ENCODE measurements at regions not wholly inside any gene's neighbourhood (a gene's known extent, or its start where the extent isn't known, plus 50 kb on each side); places are given as distances from the start of the nearest gene placed in this dataset.

DNA sequence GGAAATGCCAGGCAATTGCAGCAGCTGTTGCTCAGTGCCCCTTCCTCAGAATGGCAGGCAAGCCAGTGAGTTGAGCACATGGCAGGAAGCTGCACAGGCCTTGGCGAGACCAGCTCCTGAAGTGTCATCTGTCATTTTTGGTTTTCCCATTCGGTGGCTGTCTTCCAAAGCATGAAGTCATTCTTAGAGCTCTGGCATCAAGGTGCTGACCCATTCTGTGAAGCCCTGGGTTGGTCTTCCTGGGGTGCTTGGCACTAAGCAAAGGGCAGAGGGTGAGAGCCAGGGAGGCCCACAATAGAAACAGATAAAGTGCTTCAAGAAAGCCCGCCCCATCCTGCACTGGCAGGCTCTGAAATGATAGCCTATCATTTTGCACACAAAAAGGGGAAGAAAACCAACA is 150.5 kb downstream of the VAPA start:
- TF ChIP-seq SPI1 (IDR thresholded peaks at IDR 0.05; ENCODE audit: borderline replicate concordance, low read depth) (no peak), POLR2AphosphoS5 (IDR thresholded peaks at IDR 0.05; ENCODE audit: low read depth) (no peak), GABPA (IDR thresholded peaks at IDR 0.05; ENCODE audit: low read depth) (no peak)
- TF ChIP-seq, protein P1, sequence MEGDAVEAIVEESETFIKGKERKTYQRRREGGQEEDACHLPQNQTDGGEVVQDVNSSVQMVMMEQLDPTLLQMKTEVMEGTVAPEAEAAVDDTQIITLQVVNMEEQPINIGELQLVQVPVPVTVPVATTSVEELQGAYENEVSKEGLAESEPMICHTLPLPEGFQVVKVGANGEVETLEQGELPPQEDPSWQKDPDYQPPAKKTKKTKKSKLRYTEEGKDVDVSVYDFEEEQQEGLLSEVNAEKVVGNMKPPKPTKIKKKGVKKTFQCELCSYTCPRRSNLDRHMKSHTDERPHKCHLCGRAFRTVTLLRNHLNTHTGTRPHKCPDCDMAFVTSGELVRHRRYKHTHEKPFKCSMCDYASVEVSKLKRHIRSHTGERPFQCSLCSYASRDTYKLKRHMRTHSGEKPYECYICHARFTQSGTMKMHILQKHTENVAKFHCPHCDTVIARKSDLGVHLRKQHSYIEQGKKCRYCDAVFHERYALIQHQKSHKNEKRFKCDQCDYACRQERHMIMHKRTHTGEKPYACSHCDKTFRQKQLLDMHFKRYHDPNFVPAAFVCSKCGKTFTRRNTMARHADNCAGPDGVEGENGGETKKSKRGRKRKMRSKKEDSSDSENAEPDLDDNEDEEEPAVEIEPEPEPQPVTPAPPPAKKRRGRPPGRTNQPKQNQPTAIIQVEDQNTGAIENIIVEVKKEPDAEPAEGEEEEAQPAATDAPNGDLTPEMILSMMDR (IDR thresholded peaks at IDR 0.05; ENCODE audit: insufficient read depth, low read length): no peak
- TF ChIP-seq, protein P2, sequence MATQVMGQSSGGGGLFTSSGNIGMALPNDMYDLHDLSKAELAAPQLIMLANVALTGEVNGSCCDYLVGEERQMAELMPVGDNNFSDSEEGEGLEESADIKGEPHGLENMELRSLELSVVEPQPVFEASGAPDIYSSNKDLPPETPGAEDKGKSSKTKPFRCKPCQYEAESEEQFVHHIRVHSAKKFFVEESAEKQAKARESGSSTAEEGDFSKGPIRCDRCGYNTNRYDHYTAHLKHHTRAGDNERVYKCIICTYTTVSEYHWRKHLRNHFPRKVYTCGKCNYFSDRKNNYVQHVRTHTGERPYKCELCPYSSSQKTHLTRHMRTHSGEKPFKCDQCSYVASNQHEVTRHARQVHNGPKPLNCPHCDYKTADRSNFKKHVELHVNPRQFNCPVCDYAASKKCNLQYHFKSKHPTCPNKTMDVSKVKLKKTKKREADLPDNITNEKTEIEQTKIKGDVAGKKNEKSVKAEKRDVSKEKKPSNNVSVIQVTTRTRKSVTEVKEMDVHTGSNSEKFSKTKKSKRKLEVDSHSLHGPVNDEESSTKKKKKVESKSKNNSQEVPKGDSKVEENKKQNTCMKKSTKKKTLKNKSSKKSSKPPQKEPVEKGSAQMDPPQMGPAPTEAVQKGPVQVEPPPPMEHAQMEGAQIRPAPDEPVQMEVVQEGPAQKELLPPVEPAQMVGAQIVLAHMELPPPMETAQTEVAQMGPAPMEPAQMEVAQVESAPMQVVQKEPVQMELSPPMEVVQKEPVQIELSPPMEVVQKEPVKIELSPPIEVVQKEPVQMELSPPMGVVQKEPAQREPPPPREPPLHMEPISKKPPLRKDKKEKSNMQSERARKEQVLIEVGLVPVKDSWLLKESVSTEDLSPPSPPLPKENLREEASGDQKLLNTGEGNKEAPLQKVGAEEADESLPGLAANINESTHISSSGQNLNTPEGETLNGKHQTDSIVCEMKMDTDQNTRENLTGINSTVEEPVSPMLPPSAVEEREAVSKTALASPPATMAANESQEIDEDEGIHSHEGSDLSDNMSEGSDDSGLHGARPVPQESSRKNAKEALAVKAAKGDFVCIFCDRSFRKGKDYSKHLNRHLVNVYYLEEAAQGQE (IDR thresholded peaks at IDR 0.05; ENCODE audit: insufficient replicate concordance, low read depth): no peak
- DNase-seq (ENCODE audit: low read depth in 1 of 2, low spot score in 1 of 2): no peak
- no peak overlapping the region for H3K27ac ChIP-seq (replicated peaks)
- peaks cover 8% of the 10 kb centered on the region for H3K27me3 ChIP-seq (ENCODE audit: insufficient read depth, poor library complexity, severe bottlenecking)
- no peak overlapping the region for H3K4me3 ChIP-seq (replicated peaks; ENCODE audit: insufficient read depth, low read length)

DNA sequence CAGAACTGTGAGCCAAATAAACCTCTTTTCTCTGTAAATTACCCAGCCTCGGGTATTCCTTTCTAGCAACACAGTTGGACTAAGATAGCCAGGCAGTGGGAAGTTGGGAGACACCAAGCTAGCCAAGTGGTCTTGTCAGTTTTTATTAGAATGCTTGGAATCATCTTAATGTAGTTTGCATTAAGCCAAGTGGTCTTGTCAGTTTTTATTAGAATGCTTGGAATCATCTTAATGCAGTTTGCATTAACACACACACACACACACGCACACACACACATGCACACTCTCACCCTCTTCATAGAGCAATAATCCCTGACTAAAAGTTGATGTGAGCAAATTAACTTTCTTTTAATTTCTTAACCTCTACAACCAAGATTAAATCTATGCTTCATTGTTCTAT is 151.5 kb downstream of the VAPA start:
- no peak overlapping the region for H3K4me3 ChIP-seq (replicated peaks; ENCODE audit: insufficient read depth, low read length)
- TF ChIP-seq, protein P1 (IDR thresholded peaks at IDR 0.05; ENCODE audit: insufficient read depth, low read length): no peak
- TF ChIP-seq, protein P2 (IDR thresholded peaks at IDR 0.05; ENCODE audit: insufficient replicate concordance, low read depth): no peak
- TF ChIP-seq GABPA (IDR thresholded peaks at IDR 0.05; ENCODE audit: low read depth) (no peak), POLR2AphosphoS5 (IDR thresholded peaks at IDR 0.05; ENCODE audit: low read depth) (no peak), SPI1 (IDR thresholded peaks at IDR 0.05; ENCODE audit: borderline replicate concordance, low read depth) (no peak)
- no peak overlapping the region for H3K27ac ChIP-seq (replicated peaks)
- no peak for DNase-seq (ENCODE audit: low read depth in 1 of 2, low spot score in 1 of 2)
- peaks cover 3% of the 10 kb centered on the region for H3K27me3 ChIP-seq (ENCODE audit: insufficient read depth, poor library complexity, severe bottlenecking)

DNA sequence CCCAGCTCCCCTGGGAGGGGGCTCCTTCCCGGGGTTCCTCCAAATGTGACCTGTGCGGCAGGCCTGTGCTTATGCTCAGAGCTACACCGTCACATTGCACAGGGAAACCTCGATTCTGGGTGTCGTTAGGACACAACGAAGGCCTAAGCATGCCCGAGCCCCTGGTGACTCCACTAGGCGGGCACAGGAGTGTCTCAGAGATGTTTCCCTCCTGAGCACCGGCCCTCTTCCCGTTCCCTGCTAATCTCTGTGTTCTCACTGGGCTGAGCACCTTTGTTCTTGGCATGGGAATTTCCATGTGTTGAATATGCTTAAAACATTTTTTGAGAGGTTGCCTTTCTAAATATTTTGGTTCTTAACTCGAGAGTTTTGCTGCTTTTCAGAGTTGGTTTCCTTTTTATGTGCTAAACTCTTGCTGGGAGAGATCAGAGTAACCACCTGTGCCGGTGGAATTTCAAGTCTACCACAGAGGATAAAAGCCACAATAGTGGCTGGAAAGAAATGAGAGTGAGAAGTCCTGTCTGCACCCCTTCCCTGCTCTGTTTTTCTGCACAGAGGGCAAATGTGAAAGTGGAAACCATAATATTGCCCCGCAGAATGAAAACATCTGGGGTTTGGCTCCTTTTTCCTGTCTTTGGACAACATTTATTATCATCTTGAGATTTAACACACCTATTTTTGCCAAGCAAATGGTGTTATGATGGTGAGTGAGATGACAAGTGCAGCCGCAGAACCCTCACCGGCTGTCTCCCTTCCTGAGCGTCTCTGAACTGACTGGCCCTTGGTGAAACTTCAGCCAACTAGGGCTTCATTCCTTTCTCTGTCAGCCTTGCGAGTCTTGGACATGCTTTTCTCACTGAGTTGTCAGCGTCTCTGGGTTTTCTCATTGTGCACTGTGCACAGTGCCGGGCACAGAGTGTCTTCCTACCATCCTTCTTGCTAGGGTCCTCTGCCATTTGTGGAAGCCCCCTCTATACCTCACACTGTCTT is 154.1 kb downstream of the VAPA start:
- no peak for DNase-seq (ENCODE audit: low read depth in 1 of 2, low spot score in 1 of 2)
- Histone ChIP-seq H3K4me3 (replicated peaks; ENCODE audit: insufficient read depth, low read length) (no peak overlapping the region), H3K27me3 (ENCODE audit: insufficient read depth, poor library complexity, severe bottlenecking) (no peaks in the 10 kb centered on the region), H3K27ac (replicated peaks) (no peak overlapping the region)
- TF ChIP-seq, protein P2 (IDR thresholded peaks at IDR 0.05; ENCODE audit: insufficient replicate concordance, low read depth): no peak
- TF ChIP-seq SPI1 (IDR thresholded peaks at IDR 0.05; ENCODE audit: borderline replicate concordance, low read depth) (no peak), POLR2AphosphoS5 (IDR thresholded peaks at IDR 0.05; ENCODE audit: low read depth) (no peak), GABPA (IDR thresholded peaks at IDR 0.05; ENCODE audit: low read depth) (no peak)
- TF ChIP-seq, protein P1 (IDR thresholded peaks at IDR 0.05; ENCODE audit: insufficient read depth, low read length): no peak

Measured in HL-60 (cell line).